GM23248 (cell line): ENCODE measurements at regions not wholly inside any gene's neighbourhood (a gene's known extent, or its start where the extent isn't known, plus 50 kb on each side); places are given as distances from the start of the nearest gene placed in this dataset.

ENCODE experiments used
- DNase-seq: peaks from one replicate; pipeline ENCODE4 v3.0.0-alpha.2; 2015
- H2AFZ ChIP-seq: fragments of 200-600 bp; sonication (generic); 2 replicates; pipeline ENCODE4 v1.6.1; 2016; ENCODE audit warnings: antibody characterized with exemption
- H3F3A ChIP-seq: fragments of 200-600 bp; sonication (generic); 2 replicates; pipeline ENCODE4 v1.6.1; 2016; ENCODE audit warnings: mild to moderate bottlenecking, antibody characterized with exemption, mixed run types; ENCODE audit not compliant: insufficient read depth
- H3K27ac ChIP-seq: fragments of 200-600 bp; sonication (generic); 2 replicates; pipeline ENCODE4 v1.5.1; 2016; ENCODE audit warnings: mild to moderate bottlenecking
- H3K27me3 ChIP-seq: fragments of 200-600 bp; sonication (generic); replicated peaks from 2 replicates; pipeline ENCODE4 v1.6.1; 2016; ENCODE audit warnings: mild to moderate bottlenecking; ENCODE audit not compliant: insufficient read depth
- H3K36me3 ChIP-seq: fragments of 200-600 bp; sonication (generic); 2 replicates; pipeline ENCODE4 v1.6.1; 2016; ENCODE audit warnings: low read depth, mild to moderate bottlenecking
- H3K4me1 ChIP-seq: fragments of 200-600 bp; sonication (generic); 2 replicates; pipeline ENCODE4 v1.6.1; 2016; ENCODE audit warnings: mild to moderate bottlenecking; ENCODE audit not compliant: insufficient read depth
- H3K4me2 ChIP-seq: fragments of 200-600 bp; sonication (generic); one replicate; pipeline ENCODE4 v1.6.1; 2016; ENCODE audit warnings: mild to moderate bottlenecking; ENCODE audit not compliant: unreplicated experiment
- H3K4me3 ChIP-seq: fragments of 200-600 bp; sonication (generic); 2 replicates; pipeline ENCODE4 v1.5.1; 2016; ENCODE audit warnings: mild to moderate bottlenecking
- H3K79me2 ChIP-seq: fragments of 200-600 bp; sonication (generic); 2 replicates; pipeline ENCODE4 v1.6.1; 2016; ENCODE audit warnings: mild to moderate bottlenecking; ENCODE audit not compliant: insufficient read depth
- H3K9ac ChIP-seq: fragments of 200-600 bp; sonication (generic); 2 replicates; pipeline ENCODE4 v1.6.1; 2016; ENCODE audit warnings: mild to moderate bottlenecking
- H3K9me2 ChIP-seq: fragments of 200-600 bp; sonication (generic); 2 replicates; pipeline ENCODE4 v1.6.1; 2016; ENCODE audit warnings: mixed run types, mild to moderate bottlenecking, moderate library complexity; ENCODE audit not compliant: insufficient read depth
- H3K9me3 ChIP-seq: fragments of 200-600 bp; sonication (generic); one replicate; pipeline ENCODE4 v1.6.1; 2017; ENCODE audit warnings: low read depth
- H4K20me1 ChIP-seq: fragments of 200-600 bp; sonication (generic); 2 replicates; pipeline ENCODE4 v1.6.0; 2016; ENCODE audit not compliant: insufficient read depth
- EZH2 ChIP-seq: fragments of 200-600 bp; sonication (generic); IDR thresholded peaks from 2 replicates; pipeline ENCODE4 v1.6.1; 2018; ENCODE audit warnings: antibody characterized with exemption, mild to moderate bottlenecking; ENCODE audit not compliant: insufficient read depth, poor library complexity, severe bottlenecking
- EZH2phosphoT487 ChIP-seq: fragments of 200-600 bp; sonication (generic); IDR thresholded peaks from 2 replicates; pipeline ENCODE4 v1.6.1; 2018; ENCODE audit warnings: antibody characterized with exemption, moderate library complexity, mild to moderate bottlenecking, low read depth; ENCODE audit not compliant: insufficient read depth
- WGBS, 2 experiments: methylation state at CpG; one replicate each; pipeline ENCODE4 v1.1.6; 2015 to 2017; ENCODE audit warnings: low lambda C conversion rate in 2 of 2, low coverage in 1 of 2; ENCODE audit errors: missing lambda C conversion rate in 2 of 2; 5-methylcytosine and 5-hydroxymethylcytosine counted together
- in situ Hi-C: fragments of 300-500 bp; cut with MboI; formaldehyde crosslinking; loops from 2 replicates; pipeline ENCODE4 v1.15.0; 2020

GRCh38 chr10:20682782-20683181 is 214.3 kb downstream of the NEBL start:
- WGBS, 2 experiments: 40 to 41% methylated on average over 3 of the region's 3 CpGs
- Histone ChIP-seq H3K9me3 (no peaks in the 10 kb centered on the region), H3K9ac (no peak overlapping the region), H3K79me2 (no peaks in the 10 kb centered on the region), H3K9me2 (no peaks in the 10 kb centered on the region), H2AFZ (no peak overlapping the region), H3K4me1 (no peaks in the 10 kb centered on the region), H3K27me3 (no peaks in the 10 kb centered on the region), H3K36me3 (no peaks in the 10 kb centered on the region), H3K27ac (no peak overlapping the region), H3F3A (no peaks in the 10 kb centered on the region), H3K4me2 (no peak overlapping the region), H3K4me3 (no peak overlapping the region), H4K20me1 (no peaks in the 10 kb centered on the region)
- no peak for DNase-seq
- in situ Hi-C loops: no loop called here
- no peak for TF ChIP-seq EZH2phosphoT487
- TF ChIP-seq EZH2: no peak

GRCh38 chr10:20677340-20677739 is 219.8 kb downstream of the NEBL start:
- no peaks in the 10 kb centered on the region for H3K27me3 ChIP-seq
- no peaks in the 10 kb centered on the region for H3F3A ChIP-seq
- DNase-seq: no peak
- H3K4me2 ChIP-seq: no peak overlapping the region
- no peak overlapping the region for H3K27ac ChIP-seq
- no peaks in the 10 kb centered on the region for H4K20me1 ChIP-seq
- TF ChIP-seq EZH2: no peak
- no peak for TF ChIP-seq EZH2phosphoT487
- no peaks in the 10 kb centered on the region for H3K79me2 ChIP-seq
- H3K9ac ChIP-seq: no peak overlapping the region
- no peaks in the 10 kb centered on the region for H3K4me1 ChIP-seq
- no peaks in the 10 kb centered on the region for H3K9me3 ChIP-seq
- WGBS, 2 experiments: 55 to 57% methylated on average over 5 of the region's 5 CpGs
- no peak overlapping the region for H3K4me3 ChIP-seq
- in situ Hi-C loops: no loop called here
- H3K36me3 ChIP-seq: no peaks in the 10 kb centered on the region
- no peak overlapping the region for H2AFZ ChIP-seq
- no peaks in the 10 kb centered on the region for H3K9me2 ChIP-seq

GRCh38 chr10:20674926-20675325 is 222.2 kb downstream of the NEBL start:
- H3K4me3 ChIP-seq: no peak overlapping the region
- 0 to 5% methylated on average over 1 of the region's 1 CpG for WGBS, 2 experiments
- in situ Hi-C loops: no loop called here
- no peaks in the 10 kb centered on the region for H3K27me3 ChIP-seq
- H3K4me2 ChIP-seq: no peak overlapping the region
- no peak overlapping the region for H3K9ac ChIP-seq
- H3K79me2 ChIP-seq: no peaks in the 10 kb centered on the region
- no peaks in the 10 kb centered on the region for H3F3A ChIP-seq
- H3K9me3 ChIP-seq: no peaks in the 10 kb centered on the region
- no peak for DNase-seq
- no peaks in the 10 kb centered on the region for H3K9me2 ChIP-seq
- no peak overlapping the region for H3K27ac ChIP-seq
- no peak overlapping the region for H2AFZ ChIP-seq
- H4K20me1 ChIP-seq: no peaks in the 10 kb centered on the region
- TF ChIP-seq EZH2 (no peak), EZH2phosphoT487 (no peak)
- no peaks in the 10 kb centered on the region for H3K36me3 ChIP-seq
- H3K4me1 ChIP-seq: no peaks in the 10 kb centered on the region

- H3K4me3 ChIP-seq: no peak overlapping the region
- no peak for DNase-seq
- no peaks in the 10 kb centered on the region for H3K9me2 ChIP-seq
- no peak overlapping the region for H2AFZ ChIP-seq
- H4K20me1 ChIP-seq: no peaks in the 10 kb centered on the region
- H3K79me2 ChIP-seq: no peaks in the 10 kb centered on the region
- no peaks in the 10 kb centered on the region for H3F3A ChIP-seq
- H3K4me1 ChIP-seq: no peaks in the 10 kb centered on the region
- no peak overlapping the region for H3K4me2 ChIP-seq
- no peaks in the 10 kb centered on the region for H3K27me3 ChIP-seq
- in situ Hi-C loops: no loop called here
- no peak overlapping the region for H3K27ac ChIP-seq
- no peaks in the 10 kb centered on the region for H3K9me3 ChIP-seq
- H3K9ac ChIP-seq: no peak overlapping the region
- 35 to 36% methylated on average over 4 of the region's 4 CpGs for whole genome bisulfite sequencing, 2 experiments
- no peaks in the 10 kb centered on the region for H3K36me3 ChIP-seq
- TF ChIP-seq EZH2phosphoT487 (no peak), EZH2 (no peak)
These were observed 223.9 kb downstream of the NEBL start for GRCh38 chr10:20673175-20673574.

- H3K36me3 ChIP-seq: no peaks in the 10 kb centered on the region
- H3F3A ChIP-seq: no peaks in the 10 kb centered on the region
- TF ChIP-seq EZH2 (no peak), EZH2phosphoT487 (no peak)
- no peak overlapping the region for H3K9ac ChIP-seq
- WGBS, 2 experiments: 16 to 20% methylated on average over 5 of the region's 5 CpGs
- no peak for DNase-seq
- no peaks in the 10 kb centered on the region for H3K79me2 ChIP-seq
- no peaks in the 10 kb centered on the region for H3K27me3 ChIP-seq
- no peak overlapping the region for H3K4me2 ChIP-seq
- in situ Hi-C loops: no loop called here
- H3K27ac ChIP-seq: no peak overlapping the region
- no peak overlapping the region for H3K4me3 ChIP-seq
- no peaks in the 10 kb centered on the region for H3K9me3 ChIP-seq
- H2AFZ ChIP-seq: no peak overlapping the region
- H4K20me1 ChIP-seq: no peaks in the 10 kb centered on the region
- H3K9me2 ChIP-seq: no peaks in the 10 kb centered on the region
- H3K4me1 ChIP-seq: no peaks in the 10 kb centered on the region
These were observed 224.4 kb downstream of the NEBL start for GRCh38 chr10:20672741-20673140.
